HG03175 (cell line): ENCODE measurements at regions not wholly inside any gene's neighbourhood (a gene's known extent, or its start where the extent isn't known, plus 50 kb on each side); places are given as distances from the start of the nearest gene placed in this dataset.

Experiments used
- ATAC-seq: cut with Tn5 transposase; IDR thresholded peaks from one replicate; pipeline ENCODE4 v1.9.1; 2021; ENCODE audit warnings: mild to moderate bottlenecking, moderate library complexity; ENCODE audit not compliant: unreplicated experiment

DNA sequence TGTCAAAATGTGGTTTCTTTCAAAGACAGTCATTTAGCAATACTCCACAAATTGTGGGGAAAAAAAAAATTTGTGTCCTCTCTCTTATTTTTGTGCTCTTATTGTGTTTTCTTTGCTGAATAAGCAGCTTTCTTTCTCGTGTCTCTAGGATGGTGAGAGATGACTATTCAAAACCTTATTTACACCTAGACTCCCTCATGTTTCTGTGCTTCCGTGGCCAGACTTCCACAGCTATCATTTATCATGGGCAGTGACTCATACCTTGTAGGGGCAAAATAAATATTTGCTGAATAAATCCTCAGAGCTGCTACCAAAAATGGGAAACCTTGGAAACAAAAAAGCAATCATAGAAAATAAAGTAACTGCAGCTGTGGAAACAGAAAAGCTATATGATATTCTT, 204.9 kb upstream of the MIR17HG start:
- ATAC-seq: no peak

DNA sequence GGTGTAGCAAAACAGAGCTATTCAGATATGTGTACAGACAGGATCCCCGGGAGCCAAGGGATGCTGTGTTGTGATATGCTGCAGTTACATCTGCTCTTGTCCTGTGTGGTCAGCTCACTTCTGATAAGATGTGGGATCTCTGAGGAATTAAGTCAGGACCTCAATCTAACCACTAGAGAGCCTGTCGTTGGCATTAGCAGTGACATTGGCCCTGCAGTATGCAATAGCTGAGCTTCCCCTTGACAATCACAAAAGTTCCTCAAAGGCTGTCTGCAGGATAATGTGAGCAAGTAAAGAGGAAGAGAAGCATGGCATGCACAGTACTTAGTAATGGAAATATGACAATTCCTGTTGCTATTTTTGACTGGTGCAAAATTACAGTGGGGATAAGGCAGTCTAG, 203.4 kb upstream of the MIR17HG start:
- ATAC-seq: no peak

DNA sequence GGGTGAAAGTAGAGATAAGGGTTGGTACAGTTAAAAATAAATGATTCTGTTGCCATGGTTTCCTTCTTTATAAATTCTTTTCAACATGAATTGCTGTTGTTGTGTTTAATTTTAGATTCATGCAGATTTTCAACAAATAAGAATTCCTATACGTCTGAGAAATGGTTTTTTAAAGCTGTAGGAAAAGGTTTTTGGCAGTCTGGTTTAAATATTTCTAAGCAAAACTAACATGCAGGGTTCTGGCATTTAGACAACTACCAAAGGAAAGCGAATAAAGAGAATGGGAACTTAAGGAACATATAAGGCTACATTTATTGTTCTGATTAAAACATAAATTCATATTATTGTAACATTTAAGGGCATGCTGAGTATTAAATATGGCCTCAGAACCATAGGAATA, 203.0 kb upstream of the MIR17HG start:
- ATAC-seq: no peak

DNA sequence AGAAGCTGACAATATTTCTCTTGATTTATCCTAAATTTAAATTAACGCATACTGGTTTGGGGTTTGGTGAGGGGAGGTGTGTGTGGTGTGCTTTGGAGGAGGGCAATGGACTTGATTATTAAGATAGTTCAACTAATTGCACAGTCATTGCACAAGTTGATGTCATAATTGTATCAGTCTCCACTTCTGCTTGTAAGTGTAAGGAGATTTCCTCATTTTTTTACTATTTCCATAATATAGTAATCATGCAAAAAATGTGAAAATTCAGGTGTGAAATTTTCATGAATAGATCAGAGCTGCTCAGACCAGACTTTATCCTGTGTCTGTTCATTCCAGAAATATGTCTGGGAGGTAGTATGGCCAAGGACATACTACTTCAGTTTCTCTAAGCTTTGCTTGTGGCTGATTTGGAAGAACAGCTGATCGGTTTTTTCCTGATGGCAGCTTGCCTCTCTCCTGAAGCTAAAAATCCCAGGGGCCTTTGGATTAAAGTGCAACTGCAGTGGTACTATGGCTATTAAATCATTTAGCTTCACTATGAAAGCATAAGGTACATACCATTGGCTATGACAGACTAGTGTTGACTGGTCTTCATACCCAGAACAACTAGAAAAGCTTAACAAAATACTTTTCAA, 201.8 kb upstream of the MIR17HG start:
- ATAC-seq: no peak

DNA sequence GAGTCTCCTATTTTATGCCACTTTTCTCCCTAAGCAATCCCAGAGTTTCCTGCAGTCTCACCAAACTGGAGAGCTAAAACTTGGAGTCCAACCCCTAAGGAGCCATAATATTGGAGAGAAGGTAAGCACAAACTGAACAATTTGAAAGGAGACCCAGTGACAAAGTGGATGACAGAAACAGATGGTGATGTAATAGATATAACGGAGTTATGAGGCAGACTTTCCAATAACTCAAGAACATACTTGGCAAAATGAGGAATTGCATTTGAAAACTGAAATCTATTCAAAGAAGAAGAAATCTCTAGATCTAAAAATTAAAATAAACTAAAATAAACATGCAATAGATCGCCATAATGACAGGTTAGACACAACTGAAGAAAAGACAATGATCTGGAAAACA, 200.9 kb upstream of the MIR17HG start:
- ATAC-seq: no peak

DNA sequence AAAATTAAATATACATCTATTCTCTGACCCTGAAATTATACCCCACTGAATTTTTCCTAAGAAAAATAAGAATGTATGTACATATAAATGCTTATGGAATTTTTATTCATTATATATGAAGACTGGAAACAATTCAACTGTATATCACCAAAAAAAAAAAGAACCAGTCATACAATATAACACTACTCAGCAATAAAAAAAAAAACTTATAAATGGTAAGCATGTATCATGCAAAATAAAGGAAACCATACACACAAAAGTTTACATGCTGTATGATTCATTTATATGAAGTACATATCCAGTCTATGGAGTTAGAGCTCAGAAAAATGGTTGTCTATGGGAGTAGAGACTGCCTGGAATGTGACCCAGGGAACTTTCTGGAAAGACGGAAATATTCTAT, 199.4 kb upstream of the MIR17HG start:
- no peak for ATAC-seq

DNA sequence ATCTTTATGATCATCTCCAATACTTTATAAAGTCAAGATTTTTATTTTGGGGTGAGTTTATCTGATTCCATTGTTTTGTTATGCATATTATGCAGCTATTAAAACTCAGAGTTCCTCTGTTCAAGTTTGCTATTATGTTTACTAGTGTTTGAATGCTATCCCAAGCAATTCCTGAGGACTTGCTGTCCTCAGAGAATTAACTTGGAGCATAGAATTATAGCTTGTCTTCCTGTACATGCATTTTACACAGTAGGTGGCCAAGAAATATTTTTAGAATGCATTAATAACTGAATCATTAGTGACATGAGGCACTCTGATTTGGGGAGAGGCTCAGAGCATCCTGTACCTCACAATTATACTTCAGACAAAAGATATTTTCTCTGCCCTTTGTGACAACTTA, 195.6 kb upstream of the MIR17HG start:
- ATAC-seq: no peak

DNA sequence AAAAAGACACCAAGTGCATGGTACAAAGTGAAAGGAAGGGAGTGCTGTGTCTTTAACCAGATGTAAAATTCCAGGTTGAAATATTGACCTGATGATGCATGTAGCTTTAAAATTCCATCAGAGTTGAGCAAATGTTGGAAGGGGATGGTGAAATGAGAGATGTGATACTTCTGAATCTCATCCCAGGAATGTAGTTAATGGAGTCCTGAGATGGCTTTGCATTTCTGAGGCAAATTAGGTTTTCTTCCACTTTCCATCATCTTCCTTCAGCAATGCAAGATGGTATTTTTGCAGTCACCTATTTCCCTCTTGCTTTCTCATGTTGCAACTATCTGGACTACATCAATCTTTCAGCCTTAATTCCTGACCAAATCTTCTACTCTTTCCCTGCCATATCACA, 194.1 kb upstream of the MIR17HG start:
- ATAC-seq: no peak

DNA sequence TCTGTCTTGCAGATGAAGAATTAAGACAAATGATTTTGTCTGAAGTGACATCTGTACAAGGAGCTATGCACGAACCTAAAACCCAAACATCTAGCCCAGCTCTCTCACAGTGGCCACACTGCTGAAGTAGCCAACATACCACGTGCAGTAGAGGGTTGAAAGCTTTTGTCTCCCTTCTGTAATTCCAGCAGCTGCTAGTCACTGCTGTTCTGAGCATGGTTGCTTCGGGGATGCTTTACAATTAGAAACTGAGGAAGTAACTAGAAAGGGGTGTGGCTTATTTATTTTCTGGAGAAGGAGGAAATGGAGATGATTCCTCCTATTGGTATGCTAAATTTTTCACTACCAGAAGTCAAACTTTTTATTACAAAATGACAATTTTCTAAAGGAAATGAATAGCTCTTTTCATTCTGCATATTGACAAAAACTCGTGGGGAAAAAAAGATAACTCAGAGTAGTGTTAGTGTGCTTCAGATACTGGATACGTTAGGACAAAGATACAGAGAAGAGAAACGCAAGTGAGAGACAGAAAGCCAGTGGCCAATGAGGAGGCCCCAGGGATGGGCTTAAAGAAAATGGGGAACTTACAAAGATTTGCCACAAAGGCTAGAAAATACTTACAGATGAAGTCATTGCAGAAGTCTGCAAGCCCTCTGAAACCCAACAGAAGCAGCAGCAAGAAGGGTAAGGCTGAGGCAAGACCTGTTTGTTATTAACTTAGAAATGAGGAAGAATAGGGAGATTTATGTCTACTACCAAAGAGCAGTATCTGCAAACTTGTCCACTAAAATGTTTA, 192.7 kb upstream of the MIR17HG start:
- peak; percentile 84 for ATAC-seq

DNA sequence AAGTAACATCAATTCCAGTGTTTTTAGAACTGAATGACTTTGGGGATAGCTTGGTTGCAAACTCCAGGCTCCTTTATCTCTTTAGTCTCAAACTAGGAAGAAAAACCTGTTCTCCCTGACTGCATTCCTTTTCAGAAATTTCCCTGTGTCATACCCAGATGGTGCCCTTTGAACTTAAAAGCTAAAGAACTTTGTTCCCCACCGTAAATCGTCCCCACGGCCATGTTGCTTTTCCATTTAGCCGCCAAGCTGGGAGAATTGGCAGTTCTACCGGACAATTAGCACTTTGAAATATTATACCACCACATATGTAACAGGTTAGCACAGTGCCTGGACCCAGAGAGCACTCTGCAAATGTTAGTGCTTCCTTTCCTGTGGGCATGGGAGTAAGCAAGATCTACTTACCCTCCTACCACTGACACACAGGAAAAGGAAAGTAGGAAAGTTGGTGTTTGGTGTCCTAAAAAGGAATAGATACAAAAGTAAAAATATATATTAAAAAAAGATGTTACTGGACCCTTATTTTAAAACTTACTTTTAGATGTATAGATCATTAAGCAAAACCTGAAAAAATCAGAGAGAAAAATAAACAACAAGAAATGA, 191.9 kb upstream of the MIR17HG start:
- peak; percentile 3 for ATAC-seq

DNA sequence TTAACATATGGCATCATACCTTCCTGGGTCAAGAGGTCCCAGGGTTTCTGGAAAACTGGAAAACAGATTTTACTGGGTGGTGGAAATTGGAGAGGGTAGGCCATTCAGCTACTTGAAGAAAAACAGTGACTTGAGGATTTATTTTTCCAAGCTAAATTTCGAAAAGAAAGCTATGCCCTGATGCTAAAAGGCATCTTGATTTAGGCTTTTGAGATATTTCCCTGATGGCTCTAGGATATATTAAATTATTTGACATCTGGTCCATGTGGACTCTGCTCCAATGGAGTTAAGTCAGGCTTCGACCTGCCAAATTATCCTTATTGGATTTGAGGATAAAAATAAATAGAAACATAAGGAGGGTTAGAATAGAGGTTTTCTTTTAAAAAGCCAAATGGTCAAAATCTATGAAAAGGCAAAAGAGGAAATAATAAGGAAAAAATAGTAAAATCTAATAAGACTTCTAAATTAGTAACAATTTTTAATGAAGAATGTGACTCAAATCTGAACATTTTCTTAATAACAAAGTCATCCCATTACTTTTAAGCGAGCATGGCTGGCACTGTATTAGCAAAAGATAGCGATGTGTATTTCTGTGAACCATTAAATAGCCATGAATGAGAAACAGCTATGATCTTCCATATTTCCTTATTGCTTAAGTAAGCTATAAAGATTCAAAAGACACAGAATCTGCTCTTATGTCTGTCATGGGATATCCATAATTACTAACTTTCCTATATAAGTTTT, 190.0 kb upstream of the MIR17HG start:
- ATAC-seq: no peak

DNA sequence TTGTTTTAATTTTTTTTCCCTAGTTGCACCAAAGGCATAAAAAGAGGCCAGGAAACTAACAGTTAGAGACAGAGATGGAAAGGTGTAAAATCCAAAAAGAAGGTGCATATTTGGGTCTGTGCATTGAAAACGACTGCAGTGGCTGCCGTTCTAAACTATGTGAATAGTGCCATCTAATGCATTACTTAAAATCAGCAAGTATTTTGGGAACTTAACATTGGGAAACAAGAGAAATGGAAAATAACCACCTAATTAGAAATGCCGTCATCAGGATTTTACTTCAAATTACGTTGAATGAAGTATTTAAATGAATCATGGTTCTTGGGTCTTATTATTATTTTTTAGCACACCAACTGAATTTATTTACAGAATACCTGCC, 189.5 kb upstream of the MIR17HG start:
- no peak for ATAC-seq

DNA sequence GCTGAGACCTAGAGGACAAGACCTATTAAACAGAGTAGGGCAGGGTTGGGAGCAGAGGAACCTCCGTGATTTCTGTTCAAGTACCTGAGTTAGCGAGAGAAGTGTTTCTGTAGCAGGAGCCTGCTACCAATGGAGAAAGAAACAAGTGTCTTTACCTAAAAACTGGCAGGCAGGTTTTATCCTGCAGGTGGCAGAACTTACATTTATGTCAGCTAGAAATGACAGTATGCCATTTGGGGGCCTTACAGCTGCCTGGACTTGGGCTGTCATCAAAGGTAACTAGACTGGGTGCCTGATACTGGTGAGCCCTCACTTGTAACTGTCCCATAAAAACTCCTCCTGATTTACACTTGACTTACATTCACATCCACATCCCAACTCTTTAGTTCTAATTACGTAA, 185.3 kb upstream of the MIR17HG start:
- no peak for ATAC-seq

DNA sequence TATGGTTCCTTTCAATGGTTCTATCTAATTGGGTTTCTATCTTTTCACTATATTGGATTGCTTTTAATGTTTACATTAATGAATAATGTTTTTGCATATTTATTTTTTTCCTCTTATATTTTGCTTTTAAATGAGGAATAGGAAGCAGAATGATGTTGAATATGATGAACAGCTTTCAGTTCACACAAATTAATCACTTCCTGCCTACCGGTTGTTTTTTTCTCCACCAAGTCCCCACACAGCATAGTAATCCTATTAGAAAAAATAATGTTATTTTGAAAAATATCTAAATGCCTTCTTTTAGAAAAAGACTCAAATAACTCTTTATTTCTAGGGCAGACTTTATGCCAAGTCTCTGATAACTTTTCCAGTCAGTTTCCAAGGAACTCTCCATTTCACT, 184.9 kb upstream of the MIR17HG start:
- no peak for ATAC-seq

DNA sequence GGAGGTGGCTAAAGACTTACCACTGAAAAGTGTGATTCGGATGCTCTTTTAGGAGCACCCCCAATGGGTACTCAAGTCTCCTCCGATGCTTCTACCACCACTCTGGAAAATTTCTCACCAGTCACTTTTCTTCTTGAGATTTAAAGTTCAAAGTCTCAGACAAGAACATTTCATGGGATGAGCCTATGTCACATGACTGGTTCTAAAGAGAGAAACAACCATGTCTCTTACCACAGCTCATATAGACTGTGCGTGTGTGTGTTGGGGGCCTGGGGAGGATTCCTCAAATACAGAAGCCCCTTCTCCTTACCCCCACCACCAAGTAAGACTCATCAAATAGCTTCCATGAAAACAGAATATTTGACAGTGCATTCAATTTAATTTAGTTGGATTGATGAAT, 181.7 kb upstream of the MIR17HG start:
- no peak for ATAC-seq

DNA sequence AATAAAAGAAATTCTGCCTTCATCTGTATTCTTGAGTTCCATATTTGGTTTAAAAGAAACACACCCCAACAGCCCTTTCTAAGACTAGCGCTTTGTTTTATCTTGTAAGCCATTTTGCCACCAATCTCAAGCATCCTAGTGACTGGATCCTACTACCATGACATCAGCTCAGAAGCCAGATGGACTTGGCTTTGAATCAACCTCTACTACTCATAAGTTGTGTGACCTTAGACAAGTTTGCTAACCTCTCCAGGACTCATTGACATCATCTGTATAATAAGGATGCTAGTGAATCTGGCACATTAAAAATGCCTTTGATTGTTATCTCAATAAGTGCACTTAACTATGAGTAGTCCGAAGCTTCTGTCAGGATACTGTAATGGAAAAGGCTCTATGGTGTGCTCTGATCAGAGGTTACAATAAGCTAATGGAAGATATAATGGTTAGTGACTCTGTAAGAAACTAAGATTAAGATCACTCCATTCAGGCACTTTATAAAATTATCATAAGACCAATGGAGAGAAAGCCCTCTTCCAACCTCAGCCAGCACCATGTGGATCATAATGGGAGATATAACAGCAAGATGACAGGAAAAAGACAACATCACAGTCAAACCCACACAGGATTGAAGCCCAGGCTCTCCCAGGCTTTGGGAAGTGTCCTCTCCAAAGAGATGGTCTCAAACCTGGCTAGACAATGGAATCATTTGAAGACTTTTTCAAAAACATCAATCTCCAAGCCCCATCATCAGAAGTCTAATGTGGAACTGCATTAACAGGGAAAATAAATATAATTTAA, 180.6 kb upstream of the MIR17HG start:
- ATAC-seq: no peak

DNA sequence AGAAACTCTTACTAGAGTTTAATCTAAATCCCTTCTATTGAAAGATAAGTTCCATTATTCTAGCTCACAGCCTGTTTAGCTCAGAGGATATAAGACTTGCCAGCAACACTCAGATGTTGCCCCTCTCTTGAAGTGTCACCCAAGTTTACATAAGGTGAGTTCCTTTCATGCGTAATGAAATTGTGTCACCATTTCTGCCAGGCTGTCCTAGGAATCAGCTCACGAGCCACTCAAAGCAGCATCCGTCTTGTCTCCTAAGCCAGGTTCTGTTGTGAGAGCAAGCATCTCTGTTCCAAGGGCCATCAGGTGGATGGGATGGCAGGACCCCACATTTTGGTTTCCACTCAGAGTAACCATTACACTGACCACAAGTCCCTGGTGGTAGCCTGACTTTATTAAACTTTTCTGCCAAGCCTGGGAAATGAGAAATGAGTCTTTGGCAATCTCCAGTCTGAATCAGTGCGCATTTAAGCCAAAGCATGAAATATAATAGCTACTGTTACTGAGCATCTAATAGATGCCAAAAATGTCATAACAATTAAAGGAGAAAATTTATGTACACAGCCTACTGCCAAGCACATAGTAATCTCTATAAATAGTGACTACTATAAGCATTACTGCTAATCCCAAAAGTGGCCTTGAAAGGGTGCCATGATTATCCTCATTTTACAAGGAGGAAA, 179.6 kb upstream of the MIR17HG start:
- ATAC-seq: no peak

DNA sequence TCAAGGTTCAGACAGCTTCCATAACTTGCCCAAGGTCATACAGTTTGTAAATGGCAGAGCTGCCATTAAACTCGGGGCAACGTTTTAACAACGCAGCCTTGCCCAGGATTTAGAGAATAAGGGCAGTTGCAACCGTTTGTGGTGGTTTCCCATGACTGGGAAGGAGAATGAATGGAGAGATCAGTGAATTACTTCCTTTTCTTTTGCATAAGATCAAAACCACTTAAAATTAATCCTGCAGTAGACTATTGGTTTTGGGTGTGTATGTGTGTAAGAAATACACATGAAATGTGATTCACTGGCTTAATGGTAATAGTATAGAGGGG, 179.1 kb upstream of the MIR17HG start:
- ATAC-seq: no peak

DNA sequence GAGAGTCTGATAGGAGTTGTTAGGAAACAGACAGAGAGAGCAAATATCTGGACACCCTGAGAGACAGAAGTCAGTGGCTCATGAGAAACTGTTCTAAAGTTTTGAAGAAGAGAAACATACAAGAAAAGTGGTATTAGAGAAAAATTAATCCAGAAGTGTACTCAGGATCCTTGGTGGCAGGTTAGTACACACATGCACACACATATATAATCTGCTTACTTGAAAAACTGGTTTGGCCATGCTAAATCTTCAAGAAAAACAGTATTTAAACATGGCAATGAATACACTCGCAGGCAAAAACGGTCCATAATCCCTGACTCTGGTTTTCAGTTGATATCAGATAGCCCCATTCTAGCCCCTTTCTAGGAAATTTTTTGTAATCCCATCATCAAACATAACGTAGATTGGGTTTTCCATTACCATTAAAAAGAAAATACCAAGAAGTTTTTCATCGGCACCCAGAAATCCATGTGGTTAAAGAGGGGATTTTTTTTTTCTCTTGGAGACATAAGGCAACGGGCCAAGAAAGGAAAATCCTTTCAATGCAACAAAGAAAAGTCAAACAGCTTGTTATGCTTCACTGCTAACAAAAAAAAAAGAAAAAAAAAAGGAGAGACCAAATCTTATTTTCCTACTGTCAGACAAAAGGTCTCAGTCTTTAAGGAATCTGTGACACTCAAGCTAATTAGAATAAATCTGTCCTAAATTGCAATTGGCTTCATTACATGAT, 178.0 kb upstream of the MIR17HG start:
- no peak for ATAC-seq

DNA sequence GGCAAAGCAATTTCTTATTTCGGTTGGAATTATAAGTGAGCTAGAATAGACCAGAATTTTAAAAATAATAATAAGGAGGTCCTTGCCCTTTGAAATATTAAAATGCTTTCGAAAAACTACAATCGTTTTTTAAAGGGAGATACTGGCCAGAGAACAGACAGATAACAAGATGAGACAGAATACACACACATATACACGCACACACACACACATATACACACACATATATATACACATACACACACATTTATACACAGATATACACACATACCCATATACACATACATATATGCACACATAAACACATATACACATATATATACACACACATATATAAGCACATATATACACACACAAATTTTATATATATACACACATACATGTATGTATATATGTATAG, 175.3 kb upstream of the MIR17HG start:
- no peak for ATAC-seq
